ENCODE measurements at regions not wholly inside any gene's neighbourhood (a gene's known extent, or its start where the extent isn't known, plus 50 kb on each side); places are given as distances from the start of the nearest gene placed in this dataset.

DNA sequence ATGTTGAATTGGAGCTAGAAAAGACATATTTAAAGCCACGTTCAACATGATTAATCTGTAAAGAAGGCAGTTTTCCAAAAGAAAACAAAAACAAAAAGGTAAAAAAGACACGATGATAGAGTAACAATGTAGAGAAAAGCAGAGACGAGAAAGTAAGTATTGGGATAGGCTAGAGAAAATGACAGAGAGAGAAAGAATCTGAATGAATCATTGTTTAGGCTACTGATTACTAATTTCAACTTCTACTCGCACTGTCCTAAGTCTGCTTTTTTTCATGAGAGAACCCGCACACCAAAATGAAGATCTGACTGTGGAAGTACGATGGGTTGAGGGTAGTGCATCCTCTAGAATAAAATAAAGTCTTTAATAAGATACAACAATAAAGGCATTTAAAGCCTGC is 1599.2 kb upstream of the TMEFF2 start:
- DNase-seq: no peak

DNA sequence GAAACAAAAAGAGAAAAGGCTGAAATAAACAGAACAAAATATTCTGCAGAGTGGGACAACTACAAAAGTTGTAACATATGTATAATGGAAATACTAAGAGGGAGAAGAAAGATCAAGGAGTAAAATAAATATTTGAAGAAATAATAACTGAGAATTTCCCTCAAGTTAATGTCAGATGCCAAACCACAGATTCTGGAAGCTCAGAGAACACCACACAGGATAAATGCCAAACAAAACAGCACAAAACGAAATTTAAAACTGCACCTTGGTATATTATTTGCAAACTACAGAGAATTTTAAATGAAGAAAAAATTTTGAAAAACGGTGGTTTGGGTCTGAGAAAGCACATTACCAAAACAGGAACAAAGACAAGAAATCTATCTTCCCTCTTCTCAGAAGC is 1588.9 kb upstream of the TMEFF2 start:
- DNase-seq: no peak

GRCh38 chr2:193778293-193778692 is 1583.6 kb upstream of the TMEFF2 start:
- no peak for DNase-seq

DNA sequence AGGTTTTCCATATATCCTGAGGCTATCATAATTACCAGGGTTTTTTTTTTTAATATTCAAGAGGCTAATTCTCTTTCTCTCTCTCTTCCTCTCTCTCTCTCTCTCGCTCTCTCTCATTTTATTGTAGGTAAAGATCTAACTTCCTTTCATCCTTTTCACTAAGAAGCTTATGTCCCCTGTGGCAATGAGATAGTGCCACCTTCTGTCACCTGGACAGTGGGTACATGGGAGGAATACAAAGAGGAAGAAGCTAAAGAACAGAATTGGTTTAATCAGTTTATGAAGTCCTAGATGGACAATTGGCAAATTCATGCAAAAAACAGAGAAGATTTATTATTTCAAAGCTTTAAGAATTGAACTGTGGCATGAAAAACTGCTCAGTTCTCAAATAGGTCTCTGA is 1582.3 kb upstream of the TMEFF2 start:
- no peak for DNase-seq

DNA sequence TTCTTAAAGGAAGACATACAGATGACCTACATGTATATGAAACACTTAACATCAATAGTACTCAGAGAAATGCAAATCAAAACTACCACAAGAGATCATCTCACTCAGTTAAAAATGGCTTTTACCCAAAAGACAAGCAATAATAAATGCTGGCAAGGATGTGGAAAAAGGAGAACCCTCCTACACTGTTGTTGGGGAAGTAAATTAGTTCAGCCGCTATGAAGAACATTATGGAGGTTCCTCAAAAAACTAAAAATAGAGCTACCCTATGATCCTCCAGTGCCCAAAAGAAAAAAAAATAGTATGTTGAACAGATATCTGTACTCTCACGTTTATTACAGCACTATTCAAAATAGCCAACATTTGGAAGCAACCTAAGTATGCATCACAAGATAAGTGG is 1579.4 kb upstream of the TMEFF2 start:
- DNase-seq: no peak

DNA sequence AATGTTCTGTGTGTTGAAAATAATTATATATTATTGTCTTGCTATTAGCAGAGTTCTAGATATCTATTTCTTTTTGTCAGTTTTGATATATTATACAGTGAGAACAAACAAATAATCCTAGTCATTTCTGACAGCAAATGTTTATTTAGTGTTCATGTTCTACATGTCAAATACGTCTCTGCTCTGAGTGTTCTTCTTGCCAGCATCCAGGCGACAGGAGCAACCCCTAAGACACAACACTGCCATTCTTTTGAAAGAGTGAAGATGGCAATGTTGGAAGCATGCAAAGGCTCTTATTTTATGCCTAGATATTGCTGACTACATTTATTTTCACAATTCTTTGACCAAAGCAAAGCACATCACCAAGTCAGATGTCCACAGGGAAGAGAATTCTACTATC is 1556.6 kb upstream of the TMEFF2 start:
- DNase-seq: no peak

DNA sequence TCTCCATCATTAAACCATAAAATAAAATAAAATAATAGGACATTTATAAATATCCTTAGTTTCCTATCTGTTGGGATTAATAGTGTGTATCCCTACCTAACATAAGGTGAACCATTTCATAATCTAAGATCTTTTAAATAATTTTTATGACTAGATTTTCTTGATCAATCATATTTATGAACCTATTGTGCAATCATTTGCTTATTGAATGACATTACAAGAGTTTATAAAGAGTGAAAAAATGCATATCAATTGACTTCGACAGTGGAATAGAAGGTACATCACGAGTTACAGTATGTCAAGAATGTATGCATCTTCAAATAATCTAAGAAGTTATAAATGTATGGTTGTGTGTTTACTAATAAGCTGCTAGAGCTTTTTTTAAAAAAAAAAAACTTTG is 1554.8 kb upstream of the TMEFF2 start:
- no peak for DNase-seq

DNA sequence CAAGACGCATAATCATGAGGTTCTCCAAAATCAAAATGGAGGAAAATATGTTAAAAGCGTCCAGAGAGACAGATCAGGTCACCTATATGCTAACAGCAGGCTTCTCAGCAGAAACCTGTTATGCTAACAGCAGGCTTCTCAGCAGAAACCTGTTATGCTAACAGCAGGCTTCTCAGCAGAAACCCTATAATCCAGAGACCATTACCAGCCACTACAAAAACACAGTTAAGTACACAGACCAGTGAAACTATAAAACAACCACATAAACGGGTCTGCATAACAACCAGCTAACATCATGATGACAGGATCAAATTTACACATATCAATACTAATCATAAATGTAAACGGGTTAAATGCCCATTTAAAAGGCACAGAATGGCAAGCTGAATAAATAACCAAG is 1548.4 kb upstream of the TMEFF2 start:
- no peak for DNase-seq

GRCh38 chr2:193738892-193739291 is 1544.2 kb upstream of the TMEFF2 start:
- DNase-seq: no peak

GRCh38 chr2:193712912-193713311 is 1518.2 kb upstream of the TMEFF2 start:
- DNase-seq: no peak

DNA sequence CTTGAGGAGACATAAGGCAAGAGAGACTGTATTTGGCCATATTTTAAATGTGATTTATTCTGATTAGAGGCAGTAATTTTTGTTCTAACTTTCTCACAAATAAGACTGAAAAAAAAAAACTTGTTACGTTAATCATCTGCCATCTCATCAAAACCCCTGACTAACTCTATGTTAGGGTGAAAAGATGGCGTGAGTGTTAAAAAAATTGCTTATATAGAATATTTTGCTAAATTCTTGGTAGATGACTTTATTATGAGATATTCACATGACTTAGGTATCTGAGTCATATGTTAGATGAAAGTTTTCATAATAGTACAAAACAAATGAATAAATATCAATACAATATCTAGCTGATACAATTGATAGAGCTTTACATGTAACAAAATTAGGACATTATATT is 1508.7 kb upstream of the TMEFF2 start:
- no peak for DNase-seq

- no peak for DNase-seq
These were observed 1506.8 kb upstream of the TMEFF2 start for GRCh38 chr2:193701484-193701883.

- DNase-seq: no peak
These were observed 1500.6 kb upstream of the TMEFF2 start for GRCh38 chr2:193695367-193695766.

DNA sequence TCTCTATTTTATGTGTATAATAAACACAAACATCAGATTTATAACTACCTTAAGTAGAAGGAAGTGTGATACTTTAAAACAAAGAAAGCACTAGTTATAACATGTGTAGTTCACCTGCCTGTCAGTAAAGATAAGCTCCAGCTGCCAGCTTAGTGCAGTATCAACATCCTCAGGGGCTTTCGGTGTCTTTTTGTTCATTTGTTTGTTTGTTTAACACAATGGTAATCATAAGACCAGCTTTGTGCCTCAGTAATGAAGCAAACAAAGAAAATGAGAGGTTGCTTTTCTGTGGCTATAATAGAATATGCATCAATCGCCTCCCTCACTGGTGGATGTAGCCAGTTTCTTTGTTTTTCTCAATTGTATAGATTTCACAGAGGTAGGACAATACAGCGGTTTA is 1499.0 kb upstream of the TMEFF2 start:
- no peak for DNase-seq

DNA sequence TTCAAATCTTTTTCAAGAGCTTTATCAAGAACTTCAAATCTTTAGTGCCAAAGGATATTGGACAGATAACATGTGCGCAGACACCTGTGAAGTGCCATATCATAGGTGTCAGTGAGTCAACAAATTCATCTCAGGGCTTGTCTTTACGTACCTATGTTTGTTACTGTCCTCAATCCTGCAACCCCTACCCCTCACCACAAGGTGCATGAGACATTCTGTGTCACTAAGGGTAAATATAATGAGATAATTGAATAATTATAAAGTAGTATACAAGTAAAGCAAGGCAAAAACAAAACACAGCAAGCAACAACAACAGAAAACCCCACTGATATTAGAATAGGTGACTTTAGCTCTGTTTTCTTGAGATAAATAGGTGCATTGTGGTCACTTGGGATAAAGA is 1495.8 kb upstream of the TMEFF2 start:
- DNase-seq: no peak

DNA sequence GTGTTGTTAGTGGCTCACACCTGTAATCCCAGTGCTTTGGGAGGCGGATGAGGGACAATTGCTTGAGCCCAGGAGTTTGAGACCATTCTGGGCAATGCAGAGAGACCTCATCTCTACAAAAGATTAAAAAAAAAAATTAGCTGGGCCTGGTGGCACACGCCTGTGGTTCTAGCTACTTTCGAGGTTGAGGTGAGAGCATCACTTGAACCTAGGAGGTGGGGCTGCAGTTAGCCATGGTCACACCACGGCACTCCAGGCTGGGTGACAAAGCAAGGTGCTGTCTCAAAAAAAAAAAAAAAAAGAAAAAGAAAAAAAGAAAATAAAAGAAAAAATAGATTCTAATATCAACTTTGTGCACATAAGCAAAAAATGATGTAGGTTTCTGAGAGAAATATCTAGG is 1492.5 kb upstream of the TMEFF2 start:
- DNase-seq: no peak

DNA sequence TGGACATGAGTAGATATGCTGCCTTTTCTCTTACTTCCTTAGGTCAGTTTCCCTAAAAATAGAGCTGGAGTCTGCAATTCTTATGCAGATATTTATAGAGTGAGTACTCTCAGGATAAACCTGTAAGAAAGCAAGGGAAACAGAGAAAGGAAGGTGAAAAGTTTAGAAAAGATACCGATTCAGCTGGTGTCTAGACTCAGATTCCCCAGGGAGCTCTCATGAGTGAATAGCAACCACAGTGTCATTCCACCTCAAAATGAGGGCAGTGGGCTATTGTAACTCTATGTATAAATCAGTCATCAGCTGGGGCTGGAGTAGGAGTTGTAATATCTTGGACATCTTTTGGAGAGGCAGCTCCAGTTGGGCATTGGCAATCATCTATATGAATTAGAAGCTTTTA is 1485.1 kb upstream of the TMEFF2 start:
- DNase-seq: no peak

DNA sequence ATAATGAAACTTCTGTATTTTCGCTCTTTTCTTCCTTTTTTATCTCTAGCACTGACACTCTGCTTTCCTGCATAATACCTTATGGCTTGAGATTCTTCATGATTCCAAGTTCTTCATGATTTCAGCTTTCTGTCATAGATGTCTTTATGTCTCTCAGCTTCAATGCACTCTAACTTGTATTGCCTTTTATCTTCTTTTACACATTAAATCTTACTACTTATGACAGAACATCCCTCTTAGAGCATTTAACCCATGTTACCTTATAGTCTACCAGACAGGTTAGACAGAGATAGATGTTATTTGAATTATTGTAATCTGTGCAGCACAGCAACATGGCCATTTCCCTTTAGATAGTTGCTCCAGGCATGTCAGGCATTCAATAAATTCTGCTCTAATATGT is 1475.7 kb upstream of the TMEFF2 start:
- no peak for DNase-seq

DNA sequence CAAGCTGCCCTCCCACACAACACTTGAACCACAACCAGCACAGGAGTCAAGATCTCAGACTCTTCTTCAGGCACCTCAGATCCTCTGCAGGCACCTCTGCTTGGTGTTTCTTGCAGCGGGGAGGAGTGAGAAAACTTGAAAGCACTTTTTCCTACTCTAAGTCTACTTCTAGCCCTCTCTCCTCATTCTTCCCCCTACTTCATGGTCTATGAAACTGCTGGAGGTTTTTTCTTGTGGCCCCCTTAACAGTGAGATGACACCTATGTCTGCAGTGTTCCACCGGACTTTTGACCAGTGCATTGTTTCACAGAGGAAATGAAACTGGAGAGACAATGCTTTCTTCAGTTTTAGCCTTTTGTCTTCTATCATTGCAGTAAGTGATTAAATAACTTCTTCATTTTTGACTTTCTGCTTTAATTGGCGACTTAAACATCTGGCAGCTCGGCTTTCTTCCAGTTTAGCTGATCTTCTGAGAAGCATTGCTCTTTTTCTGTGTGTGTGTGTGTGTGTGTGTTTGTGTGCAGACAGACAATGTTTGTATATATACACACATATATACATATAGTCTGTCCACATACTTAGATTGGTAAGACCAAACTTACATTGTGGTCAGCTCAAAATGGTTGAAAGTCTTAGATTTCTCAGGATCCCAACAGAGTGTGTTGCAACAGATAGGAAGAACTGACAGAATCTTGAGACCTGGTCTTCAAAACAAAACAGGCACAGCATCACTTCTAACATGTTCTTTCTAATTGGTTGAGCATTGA is 1474.0 kb upstream of the TMEFF2 start:
- DNase-seq: no peak

DNA sequence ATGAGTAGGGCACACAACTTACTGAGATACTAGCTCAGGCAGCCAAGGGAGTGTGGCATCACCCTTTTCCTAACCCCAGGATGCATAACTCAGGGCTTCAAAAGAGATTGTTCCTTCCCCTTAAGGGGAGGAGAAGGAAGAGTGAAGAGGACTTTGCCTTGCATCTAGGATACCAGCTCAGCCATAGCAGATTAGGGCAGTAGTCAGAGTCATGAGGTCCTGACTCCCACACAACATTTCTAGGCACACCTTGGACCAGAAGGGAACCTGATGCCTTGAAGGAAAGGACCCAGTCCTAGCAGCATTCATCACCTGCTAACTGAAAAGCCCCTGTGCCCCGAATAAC is 1433.2 kb upstream of the TMEFF2 start:
- no peak for DNase-seq

- DNase-seq: no peak
These were observed 1432.6 kb upstream of the TMEFF2 start for GRCh38 chr2:193627187-193627926.

DNA sequence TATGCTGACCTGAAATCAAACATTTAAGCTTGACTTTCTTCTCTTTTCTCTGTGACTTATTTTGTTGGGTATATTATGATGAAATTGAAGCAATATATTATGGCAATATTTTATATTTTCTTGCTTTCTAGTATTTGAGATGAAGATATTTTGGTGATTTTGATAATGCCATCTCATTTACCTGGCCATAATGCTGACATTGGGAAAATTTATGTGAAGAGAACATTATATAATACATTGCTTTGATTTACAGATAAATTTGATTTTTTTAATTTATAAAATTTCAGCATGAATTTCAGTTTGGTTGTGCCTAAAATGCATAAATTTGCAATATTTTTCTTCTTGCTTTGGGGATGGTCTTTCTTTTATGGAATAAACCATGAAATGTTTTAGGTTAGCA is 1413.7 kb upstream of the TMEFF2 start:
- no peak for DNase-seq

- no peak for DNase-seq
These were observed 1396.1 kb upstream of the TMEFF2 start for GRCh38 chr2:193590831-193591230.

GRCh38 chr2:193584522-193584938 is 1389.8 kb upstream of the TMEFF2 start:
- DNase-seq: no peak
